NCI-H345 (cell line): ENCODE measurements at regions not wholly inside any gene's neighbourhood (a gene's known extent, or its start where the extent isn't known, plus 50 kb on each side); places are given as distances from the start of the nearest gene placed in this dataset.

Source experiments
- DNase-seq: peaks from one replicate; lab custom pipeline; 2025; lab: John Stamatoyannopoulos, UW

DNA sequence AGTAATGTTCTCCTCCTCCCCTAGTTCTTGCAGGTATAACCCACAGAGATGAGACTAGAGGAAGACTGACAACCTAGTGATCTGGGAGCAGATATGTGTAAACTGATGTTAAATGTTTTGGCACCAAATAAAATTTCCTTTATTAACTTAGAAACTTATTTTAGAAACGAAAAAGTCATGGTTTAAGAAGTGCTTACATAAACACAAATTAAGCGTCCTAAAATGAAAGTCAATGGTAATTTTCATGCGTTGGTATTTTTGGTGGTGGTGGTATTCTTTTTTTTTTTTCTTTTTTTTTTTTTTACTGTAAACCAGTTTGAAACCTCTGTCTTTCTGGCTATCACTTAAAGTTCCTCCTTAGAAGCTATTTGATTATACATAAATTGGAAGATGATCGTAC, 1438.1 kb upstream of the TENM3 start:
- DNase-seq = no peak

DNA sequence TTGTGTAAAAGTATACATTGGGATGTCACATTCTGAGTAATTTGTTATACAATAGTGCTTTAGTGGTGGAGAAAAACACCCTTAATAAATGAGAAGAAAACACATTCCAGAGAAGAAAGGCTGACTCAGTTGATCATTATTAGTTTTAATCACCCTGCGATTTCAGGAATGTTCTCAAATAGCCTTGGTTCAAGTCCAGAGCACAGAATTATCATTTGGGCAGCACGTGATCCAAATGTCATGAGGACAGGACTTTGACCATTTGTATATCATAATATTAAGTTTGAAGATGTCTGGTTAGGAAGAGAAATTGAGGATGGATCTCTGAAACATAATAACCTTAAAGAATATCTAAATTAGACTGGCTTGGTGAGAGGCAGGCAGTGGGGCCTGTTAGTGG, 1434.3 kb upstream of the TENM3 start:
- no peak for DNase-seq

DNA sequence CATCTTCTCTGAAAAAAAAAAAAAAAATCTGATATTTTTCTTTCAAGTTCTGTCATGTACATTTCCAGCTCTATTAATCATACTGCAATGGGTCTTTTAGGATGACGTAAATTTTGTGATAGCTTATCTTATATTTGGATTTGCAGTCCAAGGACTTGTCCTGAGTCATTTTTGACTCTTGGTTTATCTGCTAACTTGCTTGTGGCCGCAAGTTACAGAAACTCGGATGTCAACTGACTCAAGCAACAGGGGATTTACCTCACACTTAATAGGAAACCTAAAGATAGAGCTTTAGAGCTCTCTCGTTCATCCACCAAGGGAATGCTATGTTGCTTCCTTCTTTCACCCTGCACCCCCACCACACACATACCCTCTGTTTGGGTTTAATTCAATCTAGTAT, 1433.8 kb upstream of the TENM3 start:
- no peak for DNase-seq

DNA sequence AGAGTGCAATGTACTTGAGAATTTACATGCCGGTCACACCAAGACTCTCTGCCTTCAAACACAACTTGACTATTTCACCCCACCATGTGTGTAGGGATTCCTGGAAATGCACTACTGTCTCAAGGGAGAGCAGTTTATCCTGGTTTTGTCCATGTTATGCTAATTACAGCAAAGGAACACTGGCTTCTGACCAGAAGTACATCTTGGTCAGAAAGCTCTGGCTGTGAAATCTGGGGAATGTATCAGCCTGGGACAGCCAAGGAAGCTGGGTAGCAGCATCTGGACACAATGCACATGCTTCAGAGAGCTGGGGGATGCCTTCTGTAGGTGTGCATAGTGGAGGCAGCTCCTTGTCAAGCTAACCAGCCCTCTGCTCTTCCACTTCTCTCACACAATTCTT, 1432.6 kb upstream of the TENM3 start:
- DNase-seq = no peak

DNA sequence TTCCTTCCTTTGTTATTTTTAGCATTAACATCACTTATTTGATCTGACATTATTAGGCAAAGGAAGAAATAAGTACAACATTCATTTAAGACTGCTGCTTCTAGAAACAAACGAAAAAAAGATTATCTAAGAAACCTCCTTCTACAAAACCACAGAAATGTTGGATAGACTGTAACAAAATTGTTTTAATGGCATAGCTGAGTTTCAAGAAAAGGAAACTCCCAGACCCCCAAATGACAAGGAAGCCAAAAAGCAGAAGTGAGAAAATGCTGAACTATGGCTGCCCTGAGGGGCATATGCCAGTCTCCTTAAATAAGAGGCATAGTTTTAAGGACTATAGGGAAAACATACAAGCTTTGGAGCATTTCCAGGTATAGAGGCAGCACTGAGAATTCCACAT, 1431.6 kb upstream of the TENM3 start:
- no peak for DNase-seq

DNA sequence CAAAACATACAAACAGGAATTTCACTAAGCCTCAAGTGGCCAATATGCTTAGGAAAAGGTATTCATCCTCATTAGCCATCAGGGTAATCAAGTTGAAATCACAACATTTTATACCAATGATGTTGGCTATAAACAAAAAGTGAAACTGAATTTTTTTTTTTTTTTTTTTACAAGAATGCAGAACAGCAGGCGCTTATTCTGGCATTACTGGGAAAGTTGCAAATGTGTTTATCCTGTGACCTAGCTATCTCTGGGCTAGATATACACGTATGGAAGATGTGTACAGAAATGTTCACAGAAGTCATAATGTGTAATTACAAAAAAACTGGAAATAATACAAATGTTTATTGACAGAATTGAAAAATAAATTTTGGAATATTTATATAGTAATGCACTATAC, 1430.4 kb upstream of the TENM3 start:
- no peak for DNase-seq

DNA sequence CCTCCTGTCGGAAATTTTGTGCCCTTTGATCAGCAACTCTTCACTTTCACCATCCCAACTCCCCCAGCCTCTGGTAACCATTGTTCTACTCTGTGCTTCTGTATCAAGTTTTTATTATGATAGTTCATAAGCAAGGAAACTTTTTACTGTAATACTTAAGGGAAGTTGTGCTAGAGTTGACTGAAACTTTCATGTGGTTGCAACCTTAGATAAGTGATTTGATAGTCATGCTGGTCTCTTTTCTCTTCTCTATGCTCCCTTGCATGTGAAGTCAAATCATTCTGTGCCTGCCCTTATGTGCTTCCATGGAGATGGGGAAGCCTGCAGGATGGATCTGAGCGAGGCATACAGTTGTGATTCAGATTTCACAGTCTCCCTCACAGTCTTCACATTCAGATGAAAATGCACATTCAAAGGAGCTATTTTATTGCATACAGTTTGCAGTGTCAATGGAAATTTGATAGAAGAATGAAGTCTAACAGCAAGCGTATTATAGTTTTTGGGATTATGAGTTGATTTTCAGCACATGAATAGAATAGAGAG, 1428.3 kb upstream of the TENM3 start:
- no peak for DNase-seq

DNA sequence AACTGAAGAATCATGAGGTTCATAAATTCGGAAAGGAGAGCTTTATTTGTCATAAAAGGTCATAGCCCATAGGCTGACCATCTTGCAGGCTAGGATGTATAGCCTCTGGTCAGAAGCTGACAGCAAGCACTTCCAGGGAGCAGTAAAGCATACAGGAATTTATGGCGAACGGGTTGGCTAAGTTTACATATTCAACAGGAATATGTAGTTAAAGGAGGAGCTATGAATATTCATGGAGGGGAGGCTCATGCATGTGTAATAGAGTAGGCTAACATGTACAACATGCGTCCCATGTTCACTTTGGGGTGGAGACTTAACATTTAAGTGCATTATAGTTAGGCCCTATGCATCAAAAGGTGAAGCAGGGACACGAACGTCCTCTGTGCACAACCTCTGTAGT, 1425.7 kb upstream of the TENM3 start:
- DNase-seq = no peak

DNA sequence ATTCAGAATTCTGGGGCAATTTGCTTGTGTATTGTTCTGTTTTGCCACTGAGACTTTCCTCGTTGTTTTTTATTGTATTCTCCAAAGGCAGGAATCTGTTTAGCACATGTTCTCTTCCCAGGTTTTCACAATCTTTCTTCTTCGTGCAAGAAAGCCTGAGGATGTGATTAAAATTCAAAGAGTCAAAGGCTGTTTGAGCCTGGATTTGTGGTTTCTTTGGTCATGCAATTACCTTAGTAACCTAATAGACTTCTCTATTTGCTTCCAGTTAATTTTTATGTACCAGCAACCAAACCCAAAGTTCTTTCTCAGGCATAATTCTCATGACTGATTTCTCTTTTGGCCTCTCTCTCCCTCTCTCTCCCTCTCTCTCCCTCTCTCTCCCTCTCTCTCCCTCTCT, 1420.1 kb upstream of the TENM3 start:
- no peak for DNase-seq

DNA sequence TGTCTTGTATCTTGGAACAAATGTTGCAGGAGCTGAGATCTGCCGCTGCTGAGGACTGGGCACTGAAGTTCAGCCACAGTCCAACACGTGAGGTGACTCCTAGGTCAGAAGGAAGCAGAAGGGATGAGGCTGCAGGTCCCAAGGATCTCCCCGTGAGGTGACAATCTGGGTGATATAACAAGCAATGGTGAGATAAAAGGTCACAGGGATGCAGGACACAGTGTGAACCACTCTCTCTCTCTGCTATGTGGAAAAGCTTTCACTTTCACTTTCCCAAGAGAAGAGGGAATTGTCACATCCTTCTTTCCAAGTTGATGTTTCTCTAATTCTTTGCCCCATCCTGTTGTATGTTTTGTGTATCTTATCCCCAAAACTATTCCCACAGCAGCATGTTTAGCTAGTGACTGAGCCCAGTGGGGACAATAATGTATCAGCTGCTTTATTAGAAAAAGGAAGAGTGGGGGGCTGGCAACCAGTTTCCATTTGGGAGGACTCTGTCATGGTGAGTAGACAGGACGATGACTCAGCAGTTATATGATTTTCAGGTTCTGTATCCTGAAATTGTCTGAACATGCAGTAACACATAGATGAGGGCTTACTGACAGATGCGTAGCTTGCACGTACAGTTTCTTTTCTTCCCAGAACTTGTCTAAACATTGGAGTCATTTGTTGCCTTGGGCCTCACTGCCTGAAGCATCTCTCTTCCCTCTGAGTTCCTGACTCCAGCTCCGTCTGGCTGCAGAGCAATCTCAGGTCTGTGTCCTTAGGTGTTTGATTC, 1415.8 kb upstream of the TENM3 start:
- no peak for DNase-seq

DNA sequence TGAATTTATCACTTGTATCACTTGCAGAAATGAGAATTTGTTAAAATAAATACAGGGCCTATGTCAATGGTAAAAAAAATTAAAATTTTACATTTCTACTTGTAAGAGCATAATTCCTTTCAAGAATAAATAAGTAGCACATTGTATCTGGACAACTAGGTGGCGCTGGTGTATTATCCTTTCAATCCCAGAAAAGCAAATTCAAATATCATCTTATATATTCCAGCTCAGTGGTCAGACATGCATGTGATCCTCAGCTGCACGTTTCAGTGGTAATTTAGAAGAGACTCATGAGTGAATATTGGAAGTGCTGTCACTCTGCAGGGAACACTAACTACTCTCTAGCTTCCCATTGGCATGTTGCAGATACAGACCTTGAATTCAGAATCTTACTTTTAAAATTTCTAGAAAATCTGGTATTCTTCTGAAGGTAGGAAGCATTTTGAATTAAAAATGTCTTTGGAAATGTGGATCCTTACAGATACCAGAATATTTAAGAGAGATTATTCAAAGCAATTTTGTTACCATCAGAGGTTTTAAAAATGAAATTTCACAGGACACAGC, 1414.7 kb upstream of the TENM3 start:
- DNase-seq = no peak

DNA sequence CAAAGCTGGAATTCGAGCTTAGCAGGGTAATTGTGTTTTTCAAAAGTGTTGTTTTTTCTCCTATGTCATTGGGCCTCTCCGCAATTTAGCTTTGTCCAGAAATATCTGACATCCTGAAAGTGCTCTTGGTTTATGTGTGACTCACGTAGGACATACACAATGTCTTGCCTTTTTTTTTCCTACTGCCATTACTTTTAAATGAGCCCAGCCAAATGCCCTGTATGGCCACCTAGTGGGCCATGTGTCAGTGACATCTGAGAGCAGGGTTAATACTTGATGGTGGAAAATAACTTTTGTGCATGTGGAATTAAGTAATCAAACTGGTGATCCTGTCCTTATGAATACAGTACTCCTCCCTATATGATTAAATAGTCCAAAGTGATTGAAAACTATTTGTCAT, 1411.1 kb upstream of the TENM3 start:
- DNase-seq = no peak

DNA sequence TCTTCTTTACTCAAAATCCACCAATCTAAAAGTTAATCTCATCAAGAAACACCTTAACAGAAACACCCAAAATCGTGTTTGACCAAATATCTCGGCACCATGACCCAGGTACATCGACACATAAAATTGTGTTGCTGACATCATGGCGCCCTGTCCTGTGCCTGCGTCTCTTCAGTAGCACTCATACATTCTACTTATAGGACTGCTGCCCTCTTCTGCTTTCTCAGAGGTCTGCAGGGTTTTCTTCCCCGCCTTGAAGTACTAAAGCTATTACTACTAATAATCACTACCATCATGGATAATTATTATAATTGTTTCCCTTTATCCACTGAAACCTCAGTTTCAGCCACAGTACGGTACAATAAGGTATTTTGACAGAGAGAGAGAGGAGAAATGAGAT, 1403.1 kb upstream of the TENM3 start:
- no peak for DNase-seq

DNA sequence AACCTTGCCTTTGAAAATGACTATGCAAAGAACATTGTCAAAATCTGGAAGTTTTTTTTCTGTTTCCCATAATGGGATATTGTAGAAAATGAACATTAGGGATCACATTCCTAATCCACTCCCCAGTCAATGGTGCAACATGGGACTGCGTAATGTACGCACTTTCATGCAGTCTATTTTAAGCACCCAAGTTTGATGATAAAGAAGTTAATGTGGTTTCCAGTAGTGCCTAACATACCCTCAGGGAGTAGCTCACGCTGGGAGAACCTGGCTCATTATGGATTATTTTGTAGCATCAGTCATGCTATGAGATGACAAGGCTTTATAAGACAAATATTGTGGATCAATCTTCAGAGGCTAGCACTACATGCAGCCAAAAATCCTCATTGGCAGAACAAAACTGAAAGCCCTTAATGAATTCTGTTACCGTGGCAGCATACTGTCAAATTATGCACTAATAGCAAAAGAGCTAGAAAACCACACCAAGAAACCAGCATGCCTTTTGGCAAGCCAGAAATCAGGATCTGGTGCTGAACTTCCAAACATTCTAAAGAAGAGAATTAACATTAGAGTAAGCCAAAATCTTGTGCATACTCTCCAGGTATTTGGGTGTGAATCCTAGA, 1392.8 kb upstream of the TENM3 start:
- no peak for DNase-seq

DNA sequence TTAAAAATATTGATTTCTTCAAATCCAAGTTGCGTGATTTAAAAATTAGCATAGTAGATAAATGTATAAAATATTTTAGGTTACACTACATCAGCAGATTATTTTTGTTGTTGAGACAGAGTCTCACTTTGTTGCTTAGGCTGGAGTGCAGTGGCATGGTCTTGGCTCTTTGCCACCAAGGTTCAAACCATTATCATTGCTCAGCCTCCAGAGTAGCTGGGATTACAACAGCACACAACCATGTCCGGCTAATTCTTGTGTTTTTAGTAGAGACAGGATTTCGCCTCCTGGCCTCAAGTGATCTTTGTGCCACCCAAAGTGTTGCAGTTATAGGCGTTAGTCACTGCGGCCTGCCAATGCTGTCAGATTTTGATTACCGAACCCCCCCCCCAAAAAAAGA, 1390.5 kb upstream of the TENM3 start:
- DNase-seq = no peak

DNA sequence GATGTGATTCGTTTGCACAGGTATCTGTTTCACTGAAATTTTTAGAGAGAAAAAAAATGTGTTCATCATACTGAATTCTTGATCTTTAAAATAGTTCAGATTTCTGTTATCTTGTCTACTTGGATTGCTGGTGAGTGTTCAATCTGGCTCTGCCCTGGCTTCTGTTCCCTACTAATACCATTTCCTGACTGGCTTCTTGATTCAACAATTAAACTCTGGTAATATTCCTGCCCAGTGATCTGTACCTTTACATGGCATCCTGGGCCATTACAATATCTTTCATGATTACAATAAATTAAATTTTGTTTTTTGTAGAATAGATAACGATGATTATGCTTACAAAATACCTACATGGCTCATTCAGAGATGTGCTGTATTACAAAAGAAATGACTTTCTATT, 1388.0 kb upstream of the TENM3 start:
- no peak for DNase-seq

DNA sequence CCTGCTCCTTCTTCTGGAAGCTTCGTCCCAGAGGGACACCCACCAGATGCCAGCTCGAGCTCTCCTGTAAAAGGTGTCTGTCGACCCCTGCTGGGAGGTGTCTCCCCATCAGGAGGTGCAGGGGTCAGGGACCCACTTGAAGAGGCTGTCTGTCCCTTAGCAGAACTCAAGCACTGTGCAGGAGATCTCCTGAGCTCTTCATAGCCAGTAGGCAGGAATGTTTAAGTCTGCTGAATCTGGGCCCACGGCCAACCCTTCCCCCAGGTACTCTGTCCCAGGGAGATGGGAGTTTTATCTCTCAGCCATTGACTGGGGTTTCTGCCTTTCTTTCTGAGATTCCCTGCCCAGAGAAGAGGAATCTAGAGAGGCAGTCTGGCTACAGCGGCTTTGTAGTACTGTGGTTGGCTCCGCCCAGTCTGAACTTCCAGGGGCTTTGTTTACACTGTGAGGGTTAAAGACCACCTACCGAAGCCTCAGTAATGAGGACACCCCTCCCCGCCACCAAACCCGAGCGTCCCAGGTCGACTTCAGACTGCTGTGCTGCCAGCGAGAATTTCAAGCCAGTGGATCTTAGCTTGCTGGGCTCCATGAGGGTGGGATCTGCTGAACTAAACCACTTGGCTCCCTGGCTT, 1383.0 kb upstream of the TENM3 start:
- DNase-seq = no peak

DNA sequence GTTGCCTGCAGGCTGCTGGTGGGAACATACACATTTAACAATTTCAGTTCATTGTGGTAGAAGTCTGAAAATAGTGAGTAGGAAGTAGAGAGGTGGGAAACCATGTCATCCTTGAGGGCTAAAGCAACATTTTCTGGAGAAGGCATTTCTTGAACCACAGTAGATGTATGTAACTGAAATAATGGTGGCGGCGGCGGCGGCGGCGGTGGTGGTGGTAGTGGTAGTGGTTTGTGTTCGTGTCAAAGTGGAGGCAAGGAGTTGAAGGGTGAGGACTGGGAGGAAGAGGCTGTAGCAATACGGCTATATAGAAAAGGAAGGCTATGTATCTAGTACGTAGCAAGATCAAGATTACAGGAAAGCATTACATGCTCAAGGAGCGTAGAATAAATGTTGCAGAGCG, 1381.6 kb upstream of the TENM3 start:
- DNase-seq = no peak

DNA sequence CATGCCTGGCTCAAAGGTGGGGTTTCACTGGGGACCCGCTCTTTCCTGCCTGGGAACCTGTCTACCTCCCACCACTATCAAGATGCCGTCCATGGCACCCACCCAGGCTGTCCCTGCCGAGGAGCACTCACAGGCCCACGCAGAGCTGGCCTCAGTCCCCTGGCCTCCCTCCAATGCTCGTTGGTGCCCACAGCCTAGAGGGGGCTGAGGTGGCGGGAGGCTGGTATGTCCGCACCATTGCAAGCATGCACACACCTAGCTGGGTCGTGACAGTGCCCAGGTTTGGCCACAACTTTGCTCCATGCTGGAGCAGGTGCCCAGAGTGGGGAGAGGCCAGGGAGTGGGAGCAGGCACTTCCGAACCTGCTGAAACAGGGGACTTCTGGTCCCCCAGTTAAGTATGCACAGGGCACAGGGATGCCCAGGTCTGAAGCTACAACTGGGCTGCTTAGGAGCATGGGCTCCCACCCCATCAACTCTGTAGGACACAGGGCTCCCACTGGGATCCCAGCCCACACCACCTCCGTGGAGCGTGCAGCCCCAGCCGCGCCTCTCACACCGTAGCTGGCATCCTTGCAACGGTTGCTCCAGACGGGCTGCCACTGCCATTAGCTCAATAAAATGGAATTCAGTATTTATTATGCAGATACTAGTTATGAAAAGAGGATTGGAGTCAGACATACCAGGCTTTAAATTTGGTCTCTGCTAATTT, 1376.1 kb upstream of the TENM3 start:
- no peak for DNase-seq

DNA sequence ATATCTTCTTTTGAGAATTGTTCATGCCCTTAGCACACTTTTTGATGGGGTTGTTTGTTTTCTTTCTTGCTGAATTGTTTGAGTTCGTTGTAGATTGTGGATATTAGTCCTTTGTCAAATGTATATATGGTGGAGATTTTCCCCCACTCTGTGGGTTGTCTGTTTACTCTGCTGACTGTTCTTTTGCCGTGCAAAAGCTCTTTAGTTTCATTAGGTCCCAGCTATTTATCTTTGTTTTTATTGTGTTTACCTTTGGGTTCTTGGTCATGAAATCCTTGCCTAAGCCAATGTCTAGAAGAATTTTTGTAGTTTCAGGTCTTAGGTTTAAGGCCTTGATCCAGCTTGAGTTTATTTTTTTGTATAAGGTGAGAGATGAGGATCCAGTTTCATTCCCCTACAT, 1372.6 kb upstream of the TENM3 start:
- DNase-seq = no peak

DNA sequence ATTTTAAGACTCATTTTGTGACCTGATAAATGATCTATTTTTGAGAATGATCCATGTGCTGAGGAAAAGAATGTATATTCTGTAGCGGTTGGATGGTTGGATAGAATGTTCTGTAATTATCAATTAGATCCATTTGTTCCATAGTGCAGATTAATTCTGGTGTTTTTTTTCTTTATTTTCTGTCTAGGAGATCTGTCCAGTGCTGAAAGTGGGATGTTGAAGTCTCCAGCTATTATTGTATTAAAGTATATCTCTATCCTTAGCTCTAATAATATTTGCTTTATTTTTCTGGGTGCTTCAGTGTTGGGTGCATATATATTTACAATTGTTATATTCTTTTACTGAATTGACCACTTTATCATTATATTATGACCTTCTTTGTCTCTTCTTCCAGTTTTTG, 1344.9 kb upstream of the TENM3 start:
- DNase-seq = no peak

DNA sequence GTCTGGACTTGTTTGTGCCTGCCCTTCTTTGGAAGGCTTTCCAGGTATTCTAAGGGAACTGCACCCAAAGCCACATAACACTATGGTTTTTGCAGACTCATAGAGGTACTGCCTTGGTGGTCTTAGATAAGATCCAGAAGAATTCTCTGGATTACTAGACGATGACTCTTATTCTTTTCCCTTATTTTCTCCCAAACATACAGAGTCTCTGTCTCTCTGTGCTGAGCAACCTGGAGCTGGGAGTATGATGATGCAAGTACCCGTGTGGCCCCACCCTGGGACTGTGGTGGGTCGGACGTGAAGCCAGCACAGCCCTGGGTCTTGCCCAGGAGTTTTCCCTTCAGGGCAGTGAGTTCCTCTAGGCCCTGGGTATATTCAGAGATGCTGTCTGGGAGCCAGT, 1342.4 kb upstream of the TENM3 start:
- DNase-seq = no peak
